ENCODE measurements at regions not wholly inside any gene's neighbourhood (a gene's known extent, or its start where the extent isn't known, plus 50 kb on each side); places are given as distances from the start of the nearest gene placed in this dataset.

GRCh38 chr18:2336690-2337392, 234.5 kb downstream of the METTL4 start:
- TF ChIP-seq, protein P1, sequence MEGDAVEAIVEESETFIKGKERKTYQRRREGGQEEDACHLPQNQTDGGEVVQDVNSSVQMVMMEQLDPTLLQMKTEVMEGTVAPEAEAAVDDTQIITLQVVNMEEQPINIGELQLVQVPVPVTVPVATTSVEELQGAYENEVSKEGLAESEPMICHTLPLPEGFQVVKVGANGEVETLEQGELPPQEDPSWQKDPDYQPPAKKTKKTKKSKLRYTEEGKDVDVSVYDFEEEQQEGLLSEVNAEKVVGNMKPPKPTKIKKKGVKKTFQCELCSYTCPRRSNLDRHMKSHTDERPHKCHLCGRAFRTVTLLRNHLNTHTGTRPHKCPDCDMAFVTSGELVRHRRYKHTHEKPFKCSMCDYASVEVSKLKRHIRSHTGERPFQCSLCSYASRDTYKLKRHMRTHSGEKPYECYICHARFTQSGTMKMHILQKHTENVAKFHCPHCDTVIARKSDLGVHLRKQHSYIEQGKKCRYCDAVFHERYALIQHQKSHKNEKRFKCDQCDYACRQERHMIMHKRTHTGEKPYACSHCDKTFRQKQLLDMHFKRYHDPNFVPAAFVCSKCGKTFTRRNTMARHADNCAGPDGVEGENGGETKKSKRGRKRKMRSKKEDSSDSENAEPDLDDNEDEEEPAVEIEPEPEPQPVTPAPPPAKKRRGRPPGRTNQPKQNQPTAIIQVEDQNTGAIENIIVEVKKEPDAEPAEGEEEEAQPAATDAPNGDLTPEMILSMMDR (IDR thresholded peaks at IDR 0.05; ENCODE audit: extremely low read depth, missing control alignments): no peak
- DNase-seq (ENCODE audit: low spot score): no peak

DNA sequence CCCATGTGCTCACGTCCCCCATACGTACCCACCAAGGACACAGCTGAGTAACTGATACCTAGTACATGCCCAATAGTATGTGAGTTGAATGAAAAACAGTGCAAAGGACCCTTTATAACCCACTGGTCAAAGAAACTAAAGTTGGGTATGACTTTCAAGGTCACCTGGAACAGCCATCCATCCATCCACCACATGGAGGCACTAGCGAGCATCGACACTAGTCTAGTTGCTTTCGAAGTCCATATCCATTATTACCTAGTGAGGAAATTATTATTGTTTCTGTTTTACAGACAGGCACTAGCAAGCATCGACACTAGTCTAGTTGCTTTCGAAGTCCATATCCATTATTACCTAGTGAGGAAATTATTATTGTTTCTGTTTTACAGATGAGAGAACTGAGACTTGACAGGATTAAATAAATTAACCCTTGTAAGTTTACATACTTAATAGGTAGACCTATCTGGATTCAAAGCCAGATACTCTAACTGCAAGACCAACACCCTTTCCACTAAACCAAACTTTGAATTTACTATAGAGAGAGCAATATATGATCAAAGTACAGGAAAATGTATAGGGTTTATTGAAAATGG, 233.7 kb downstream of the METTL4 start:
- peak; percentile 32 for DNase-seq (ENCODE audit: low spot score)
- TF ChIP-seq, protein P1 (IDR thresholded peaks at IDR 0.05; ENCODE audit: extremely low read depth, missing control alignments): peak; percentile 71

DNA sequence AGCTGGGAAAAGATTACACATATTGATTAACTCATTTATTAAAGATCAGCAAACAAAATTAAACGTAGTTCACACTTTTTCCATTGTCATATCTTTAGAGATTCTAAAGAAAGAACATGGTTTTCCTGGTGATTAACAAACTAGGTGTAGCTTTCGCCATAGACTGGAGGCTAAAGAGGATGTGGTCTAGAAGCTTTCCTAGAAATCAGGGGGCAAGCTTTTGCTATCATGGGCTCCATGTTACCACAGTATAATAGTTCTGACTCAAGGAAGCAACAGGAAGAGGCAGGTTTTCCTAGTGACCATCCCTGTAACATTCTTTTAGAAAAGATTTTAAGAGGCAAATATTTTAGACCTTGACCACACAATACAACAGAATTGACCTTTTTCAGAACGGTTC, 232.7 kb downstream of the METTL4 start:
- DNase-seq (ENCODE audit: low spot score): no peak
- TF ChIP-seq, protein P1 (IDR thresholded peaks at IDR 0.05; ENCODE audit: extremely low read depth, missing control alignments): no peak

GRCh38 chr18:2340335-2340734, 231.0 kb downstream of the METTL4 start:
- TF ChIP-seq, protein P1 (IDR thresholded peaks at IDR 0.05; ENCODE audit: extremely low read depth, missing control alignments): no peak

GRCh38 chr18:2348003-2348402, 223.3 kb downstream of the METTL4 start:
- TF ChIP-seq, protein P1 (IDR thresholded peaks at IDR 0.05; ENCODE audit: extremely low read depth, missing control alignments): no peak

More at GRCh38 chr18:2340335-2340734, 231.0 kb downstream of the METTL4 start:
- DNase-seq (ENCODE audit: low spot score): no peak

DNA sequence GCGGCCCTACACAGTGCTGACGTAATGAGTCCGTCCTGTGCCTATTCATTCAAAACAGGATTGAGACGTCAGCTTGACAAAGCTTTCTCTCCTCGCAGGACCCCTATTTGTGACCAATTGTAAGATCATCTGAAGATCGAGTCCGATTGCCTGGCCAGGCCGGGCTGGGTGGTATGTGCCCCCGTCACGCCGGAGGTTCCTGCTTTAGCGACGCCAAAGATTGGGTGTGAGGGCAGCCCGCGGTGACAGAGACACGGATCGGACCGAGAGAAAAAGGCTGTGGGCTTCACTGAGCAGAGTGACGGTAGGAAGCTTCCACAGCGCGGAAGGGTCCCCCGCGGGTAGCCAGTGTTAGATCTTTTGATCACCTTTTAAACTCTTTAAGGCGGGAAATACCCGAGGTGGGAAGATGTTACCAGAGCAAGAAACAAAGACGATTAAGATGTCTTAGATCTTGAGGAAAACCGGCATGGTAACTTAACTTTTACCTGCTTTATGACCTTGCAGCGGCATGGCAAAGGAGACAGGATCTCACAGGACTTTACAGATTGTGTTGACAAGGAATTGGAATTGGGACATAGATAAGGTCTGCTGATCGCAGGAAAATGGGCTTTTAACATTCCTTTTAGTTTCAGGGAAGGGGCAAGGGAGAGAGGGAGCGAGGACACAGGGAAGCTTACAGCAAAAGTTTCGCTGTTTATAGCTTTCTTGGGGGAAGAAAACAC, 220.0 kb downstream of the METTL4 start:
- no peak for DNase-seq (ENCODE audit: low spot score)
- TF ChIP-seq, protein P1 (IDR thresholded peaks at IDR 0.05; ENCODE audit: extremely low read depth, missing control alignments): no peak

More at GRCh38 chr18:2348003-2348402, 223.3 kb downstream of the METTL4 start:
- no peak for DNase-seq (ENCODE audit: low spot score)

GRCh38 chr18:2354292-2354691, 217.0 kb downstream of the METTL4 start:
- DNase-seq (ENCODE audit: low spot score): no peak
- TF ChIP-seq, protein P1 (IDR thresholded peaks at IDR 0.05; ENCODE audit: extremely low read depth, missing control alignments): no peak

Measured in GM20000 (cell line).